PFSK-1 (cell line): ENCODE measurements at regions not wholly inside any gene's neighbourhood (a gene's known extent, or its start where the extent isn't known, plus 50 kb on each side); places are given as distances from the start of the nearest gene placed in this dataset.

Experiments used
- FOXP2 ChIP-seq: optimal IDR thresholded peaks from 2 replicates; pipeline ENCODE3; 2011; ENCODE audit warnings: borderline replicate concordance, control low read depth, inconsistent platforms; ENCODE audit not compliant: insufficient read depth; ENCODE audit errors: extremely low read length, extremely low read depth
- POLR2AphosphoS5 ChIP-seq: IDR thresholded peaks from 2 replicates; pipeline ENCODE4 v1.6.1; 2012; ENCODE audit warnings: low read depth, mild to moderate bottlenecking, control low read depth, low read length, moderate library complexity
- REST ChIP-seq, 2 experiments: IDR thresholded peaks; 2 replicates each; pipeline versions ENCODE4 v1.6.1 to v1.8.0; 2011 to 2012; ENCODE audit warnings: low read depth in 2 of 2, low read length in 2 of 2, control low read depth in 1 of 2, inconsistent platforms in 1 of 2, mild to moderate bottlenecking in 1 of 2, moderate library complexity in 1 of 2; ENCODE audit not compliant: insufficient read depth in 1 of 2
- SIN3A ChIP-seq: IDR thresholded peaks from 2 replicates; pipeline ENCODE4 v1.6.1; 2012; ENCODE audit warnings: mild to moderate bottlenecking, low read length, moderate library complexity, borderline replicate concordance; ENCODE audit not compliant: insufficient read depth
- TAF1 ChIP-seq: IDR thresholded peaks from 2 replicates; pipeline ENCODE4 v1.6.1; 2012; ENCODE audit warnings: low read length, control low read depth, borderline replicate concordance; ENCODE audit not compliant: insufficient read depth

GRCh38 chr9:31908158-31908890, 476.1 kb upstream of the ACO1 start:
- TF ChIP-seq TAF1 (no peak), REST (IDR thresholded peaks at IDR 0.05; ENCODE audit: insufficient read depth in 1 of 2, low read depth in 2 of 2, low read length in 2 of 2) (no peak), SIN3A (no peak), FOXP2 (no peak), POLR2AphosphoS5 (no peak)

- TF ChIP-seq POLR2AphosphoS5, result no peak
- TF ChIP-seq REST (IDR thresholded peaks at IDR 0.05; ENCODE audit: insufficient read depth in 1 of 2, low read depth in 2 of 2, low read length in 2 of 2), result no peak
- no peak for TF ChIP-seq SIN3A
- no peak for TF ChIP-seq TAF1
- TF ChIP-seq FOXP2, result no peak
Measured at GRCh38 chr9:31908891-31909480, 475.5 kb upstream of the ACO1 start.

- TF ChIP-seq SIN3A, result no peak
- TF ChIP-seq FOXP2, result no peak
- TF ChIP-seq POLR2AphosphoS5, result no peak
- TF ChIP-seq REST (IDR thresholded peaks at IDR 0.05; ENCODE audit: insufficient read depth in 1 of 2, low read depth in 2 of 2, low read length in 2 of 2), result no peak
Measured at GRCh38 chr9:31912636-31913035, 471.8 kb upstream of the ACO1 start.

GRCh38 chr9:31916591-31917241, 467.7 kb upstream of the ACO1 start:
- TF ChIP-seq SIN3A, result no peak
- no peak for TF ChIP-seq FOXP2
- no peak for TF ChIP-seq TAF1
- no peak for TF ChIP-seq POLR2AphosphoS5
- no peak for TF ChIP-seq REST (IDR thresholded peaks at IDR 0.05; ENCODE audit: insufficient read depth in 1 of 2, low read depth in 2 of 2, low read length in 2 of 2)

GRCh38 chr9:31950756-31951155, 433.7 kb upstream of the ACO1 start:
- TF ChIP-seq SIN3A, result no peak
- no peak for TF ChIP-seq POLR2AphosphoS5
- TF ChIP-seq REST (IDR thresholded peaks at IDR 0.05; ENCODE audit: insufficient read depth in 1 of 2, low read depth in 2 of 2, low read length in 2 of 2), result no peak
- no peak for TF ChIP-seq FOXP2
- no peak for TF ChIP-seq TAF1
